Effector memory CD4-positive, alpha-beta T cell (primary cell): ENCODE measurements at regions not wholly inside any gene's neighbourhood (a gene's known extent, or its start where the extent isn't known, plus 50 kb on each side); places are given as distances from the start of the nearest gene placed in this dataset.

Source experiments
- DNase-seq, 3 donors: peaks; one replicate each; pipeline ENCODE4 v3.0.0-alpha.2; 2020
- H3K27ac ChIP-seq: 2 replicates; pipeline ENCODE4 v1.7.0; 2013; ENCODE audit warnings: mild to moderate bottlenecking, low read length, moderate library complexity; ENCODE audit not compliant: insufficient read depth, poor library complexity, severe bottlenecking
- H3K27me3 ChIP-seq: replicated peaks from 2 replicates; pipeline ENCODE4 v1.7.0; 2013; ENCODE audit warnings: mild to moderate bottlenecking, low read length; ENCODE audit not compliant: insufficient read depth, control insufficient read depth, poor library complexity, severe bottlenecking
- H3K36me3 ChIP-seq: 2 replicates; pipeline ENCODE4 v1.7.0; 2013; ENCODE audit warnings: mild to moderate bottlenecking, low read length, moderate library complexity; ENCODE audit not compliant: control insufficient read depth, insufficient read depth
- H3K4me1 ChIP-seq: 2 replicates; pipeline ENCODE4 v1.7.0; 2013; ENCODE audit warnings: low read length, mild to moderate bottlenecking; ENCODE audit not compliant: control insufficient read depth, insufficient read depth, poor library complexity, severe bottlenecking
- H3K4me3 ChIP-seq: 2 replicates; pipeline ENCODE4 v1.7.0; 2013; ENCODE audit warnings: low read length, low read depth, mild to moderate bottlenecking; ENCODE audit not compliant: insufficient read depth, poor library complexity, severe bottlenecking
- H3K9me3 ChIP-seq: 2 replicates; pipeline ENCODE4 v1.7.0; 2013; ENCODE audit warnings: mild to moderate bottlenecking, low read length, moderate library complexity; ENCODE audit not compliant: control insufficient read depth

DNA sequence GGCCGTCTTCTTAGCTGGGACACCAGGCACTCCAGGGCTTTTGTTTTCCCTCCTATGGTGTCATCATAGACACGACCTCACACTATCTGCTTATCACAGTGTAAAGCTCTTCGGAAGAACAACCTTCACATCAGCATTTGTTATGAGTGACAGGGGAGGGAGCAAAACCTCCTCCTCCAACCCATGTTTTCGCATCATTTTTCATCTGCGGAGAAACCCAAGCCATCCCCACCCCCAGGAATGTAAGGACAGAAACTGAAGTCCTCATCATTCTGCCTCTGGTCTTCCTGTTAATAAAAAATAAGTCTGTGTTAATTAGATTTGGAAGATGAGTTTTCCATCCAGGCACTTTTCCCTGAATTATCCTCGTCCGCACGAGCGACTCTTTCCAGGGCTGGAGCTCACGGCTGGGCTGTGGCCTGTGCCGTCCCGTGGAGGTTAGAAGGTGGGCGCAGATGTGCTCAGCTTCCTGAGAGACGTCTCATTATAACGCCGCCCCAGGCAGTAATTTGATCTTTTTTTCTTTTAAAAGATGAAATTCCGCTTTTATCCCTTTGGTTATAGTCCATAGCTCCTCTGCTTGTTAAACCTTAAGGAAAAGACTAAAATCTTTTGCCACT, 101.6 kb upstream of the TMEM18 start:
- Histone ChIP-seq H3K36me3 (no peaks in the 10 kb centered on the region), H3K9me3 (no peaks in the 10 kb centered on the region), H3K4me3 (no peak overlapping the region), H3K27me3 (no peaks in the 10 kb centered on the region), H3K27ac (no peak overlapping the region), H3K4me1 (no peaks in the 10 kb centered on the region)
- DNase-seq, result no peak

DNA sequence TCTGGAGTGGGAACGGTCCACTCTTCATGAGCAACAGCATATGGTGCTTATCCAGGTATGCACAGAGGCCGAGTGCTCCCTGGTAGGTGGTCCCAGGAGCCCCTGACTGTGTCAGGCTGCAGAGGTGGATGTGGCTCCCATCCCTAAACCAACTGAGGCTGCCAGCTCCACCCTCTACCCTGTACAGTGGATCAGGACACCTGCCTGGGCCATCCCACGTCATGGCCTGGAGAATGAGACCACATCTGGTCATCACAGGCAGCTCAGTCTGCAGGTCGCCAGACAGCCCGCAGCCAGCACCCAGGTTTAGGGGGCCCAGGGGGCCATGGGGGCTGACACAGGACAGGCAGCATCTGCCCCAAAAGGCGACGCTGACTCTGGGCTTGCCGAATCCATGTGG, 100.3 kb upstream of the TMEM18 start:
- H3K36me3 ChIP-seq, result no peaks in the 10 kb centered on the region
- H3K27ac ChIP-seq, result no peak overlapping the region
- no peaks in the 10 kb centered on the region for H3K9me3 ChIP-seq
- no peaks in the 10 kb centered on the region for H3K4me1 ChIP-seq
- H3K27me3 ChIP-seq, result no peaks in the 10 kb centered on the region
- no peak for DNase-seq
- H3K4me3 ChIP-seq, result no peak overlapping the region

DNA sequence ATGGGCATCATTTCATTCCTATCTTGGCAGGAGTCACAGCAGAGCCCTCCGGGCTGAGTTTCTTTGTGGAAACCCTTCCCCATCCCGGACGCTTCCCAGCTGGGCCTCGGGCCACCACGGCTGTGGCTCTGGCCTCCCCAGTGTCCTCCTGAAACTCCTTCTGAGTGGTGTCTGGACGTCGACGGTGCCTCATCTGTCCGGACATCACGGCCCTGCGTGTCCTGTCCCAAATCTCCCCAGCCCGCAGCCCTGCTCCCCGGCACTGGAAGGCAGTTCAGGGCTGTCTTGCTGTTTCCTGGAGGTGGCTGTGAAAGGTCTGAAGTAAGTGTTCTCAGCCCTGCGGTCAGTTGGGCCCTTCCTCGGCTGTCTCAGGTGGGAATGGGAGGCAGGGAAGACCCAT, 99.8 kb upstream of the TMEM18 start:
- Histone ChIP-seq H3K27ac (no peak overlapping the region), H3K4me3 (no peak overlapping the region), H3K27me3 (no peaks in the 10 kb centered on the region), H3K9me3 (no peaks in the 10 kb centered on the region), H3K4me1 (no peaks in the 10 kb centered on the region), H3K36me3 (no peaks in the 10 kb centered on the region)
- no peak for DNase-seq

DNA sequence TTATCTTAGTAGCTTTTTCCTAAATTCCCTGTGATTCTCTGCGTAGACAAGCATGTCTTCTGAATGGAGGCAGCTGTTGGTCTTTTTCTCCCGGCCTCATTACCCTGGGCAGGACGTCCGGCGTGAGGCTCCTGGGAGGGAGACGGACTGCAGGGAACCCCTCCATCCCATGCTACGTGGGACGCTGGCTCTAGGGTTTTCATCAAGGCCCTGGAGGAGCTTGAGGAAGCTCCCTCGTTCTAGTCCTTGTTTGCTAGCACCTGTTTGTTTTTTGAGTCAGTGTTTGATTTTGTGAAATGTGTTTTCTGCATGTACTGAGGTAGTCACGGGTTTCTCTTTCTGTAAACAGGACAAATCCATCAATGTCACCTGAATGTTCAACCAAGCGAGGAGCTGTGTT, 99.3 kb upstream of the TMEM18 start:
- no peaks in the 10 kb centered on the region for H3K4me1 ChIP-seq
- no peaks in the 10 kb centered on the region for H3K36me3 ChIP-seq
- H3K4me3 ChIP-seq, result no peak overlapping the region
- no peaks in the 10 kb centered on the region for H3K9me3 ChIP-seq
- H3K27ac ChIP-seq, result no peak overlapping the region
- H3K27me3 ChIP-seq, result no peaks in the 10 kb centered on the region
- DNase-seq, result no peak

- no peaks in the 10 kb centered on the region for H3K9me3 ChIP-seq
- no peaks in the 10 kb centered on the region for H3K4me1 ChIP-seq
- no peaks in the 10 kb centered on the region for H3K36me3 ChIP-seq
- DNase-seq, result no peak
- H3K27me3 ChIP-seq, result no peaks in the 10 kb centered on the region
- no peak overlapping the region for H3K4me3 ChIP-seq
- H3K27ac ChIP-seq, result no peak overlapping the region
Observed at GRCh38 chr2:776038-776437, 98.8 kb upstream of the TMEM18 start.

GRCh38 chr2:774436-774835, 97.2 kb upstream of the TMEM18 start:
- DNase-seq, result no peak
- Histone ChIP-seq H3K27ac (no peak overlapping the region), H3K9me3 (no peaks in the 10 kb centered on the region), H3K4me1 (no peaks in the 10 kb centered on the region), H3K4me3 (no peak overlapping the region), H3K27me3 (no peaks in the 10 kb centered on the region), H3K36me3 (no peaks in the 10 kb centered on the region)

DNA sequence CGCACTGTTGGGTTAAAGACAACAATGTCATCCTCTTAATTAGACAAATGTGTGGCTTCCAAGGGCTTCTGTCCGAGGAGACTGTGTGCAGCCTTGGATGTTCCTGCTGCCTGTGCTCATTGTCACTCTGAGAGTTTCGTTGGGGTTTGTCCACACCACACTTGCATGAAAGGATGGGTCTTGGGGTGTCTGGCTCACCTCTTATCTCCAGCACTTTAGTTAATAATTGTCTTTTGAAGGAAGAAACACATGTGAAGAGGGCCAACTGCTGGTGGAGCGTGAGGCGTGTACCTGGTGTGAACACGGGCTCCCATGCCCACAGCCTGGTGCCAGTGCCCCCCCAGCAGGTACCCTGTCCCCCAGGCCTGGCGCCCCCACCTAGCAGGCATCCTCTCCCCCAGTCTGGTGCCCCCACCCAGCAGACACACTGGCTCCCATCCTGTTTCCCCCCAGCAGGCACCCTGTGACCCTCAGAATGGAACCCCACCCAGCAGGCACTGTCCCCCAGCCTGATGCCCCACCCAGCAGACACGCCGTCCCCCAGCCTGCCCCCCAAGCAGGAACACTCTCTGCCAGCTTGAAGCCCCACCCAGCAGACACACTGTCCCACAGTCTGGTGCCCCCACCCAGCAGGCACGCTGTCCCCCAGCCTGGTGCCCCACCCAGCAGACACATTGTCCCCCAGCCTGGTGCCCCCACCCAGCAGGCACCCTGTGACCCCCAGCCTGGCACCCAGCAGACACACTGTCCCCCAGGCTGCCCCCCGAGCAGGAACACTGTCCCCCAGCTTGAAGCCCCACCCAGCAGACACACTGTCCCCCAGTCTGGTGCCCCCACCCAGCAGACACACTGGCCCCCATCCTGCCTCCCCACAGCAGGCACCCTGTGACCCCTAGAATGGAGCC, 96.3 kb upstream of the TMEM18 start:
- Histone ChIP-seq H3K27ac (no peak overlapping the region), H3K4me3 (no peak overlapping the region), H3K9me3 (no peaks in the 10 kb centered on the region), H3K36me3 (no peaks in the 10 kb centered on the region), H3K27me3 (no peaks in the 10 kb centered on the region), H3K4me1 (no peaks in the 10 kb centered on the region)
- no peak for DNase-seq

GRCh38 chr2:771538-771937, 94.3 kb upstream of the TMEM18 start:
- no peaks in the 10 kb centered on the region for H3K36me3 ChIP-seq
- H3K4me3 ChIP-seq, result no peak overlapping the region
- H3K27ac ChIP-seq, result no peak overlapping the region
- no peaks in the 10 kb centered on the region for H3K4me1 ChIP-seq
- H3K9me3 ChIP-seq, result no peaks in the 10 kb centered on the region
- DNase-seq, result no peak
- no peaks in the 10 kb centered on the region for H3K27me3 ChIP-seq

DNA sequence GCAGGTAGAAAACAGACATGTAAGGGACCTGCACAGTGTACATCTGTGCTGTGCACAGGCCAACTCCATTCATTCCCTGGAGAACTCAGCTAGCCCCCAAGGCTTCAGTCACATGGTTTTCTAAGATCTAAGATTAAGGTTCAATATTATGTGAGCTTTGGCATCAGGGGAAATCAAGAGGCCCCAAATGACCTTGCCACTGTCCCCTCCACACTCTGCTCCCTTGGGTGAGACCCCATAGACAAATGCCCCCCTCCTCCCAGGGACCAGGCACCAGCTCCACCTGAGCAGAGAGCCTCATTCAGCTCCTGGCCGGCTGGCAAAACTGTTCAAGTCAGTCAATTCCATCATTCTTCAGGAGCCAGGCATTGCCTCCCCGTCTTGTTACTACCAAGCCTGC, 93.6 kb upstream of the TMEM18 start:
- Histone ChIP-seq H3K27me3 (no peaks in the 10 kb centered on the region), H3K4me1 (no peaks in the 10 kb centered on the region), H3K36me3 (no peaks in the 10 kb centered on the region), H3K9me3 (no peaks in the 10 kb centered on the region), H3K4me3 (no peak overlapping the region), H3K27ac (no peak overlapping the region)
- DNase-seq, result no peak

DNA sequence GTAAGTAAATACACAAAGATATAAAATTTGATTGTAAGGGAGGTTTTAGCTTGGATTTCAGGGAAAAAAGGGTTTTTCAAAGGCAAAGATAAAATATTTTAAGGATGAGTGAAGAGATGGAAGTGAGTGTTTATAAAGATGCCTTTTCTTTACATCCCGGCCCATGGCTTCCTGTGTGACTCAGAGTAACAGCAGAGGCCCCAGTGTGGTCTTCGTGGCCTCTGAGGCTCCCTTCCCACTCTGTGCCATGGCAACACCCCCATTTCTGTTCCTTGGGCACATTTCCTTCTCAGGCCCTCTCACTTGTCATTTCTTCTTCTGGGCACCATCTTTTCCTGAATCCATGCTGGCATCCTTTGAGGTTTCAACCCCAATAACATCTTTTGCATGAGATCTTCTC, 92.6 kb upstream of the TMEM18 start:
- Histone ChIP-seq H3K4me1 (no peaks in the 10 kb centered on the region), H3K4me3 (no peak overlapping the region), H3K36me3 (no peaks in the 10 kb centered on the region), H3K27ac (no peak overlapping the region), H3K27me3 (no peaks in the 10 kb centered on the region), H3K9me3 (no peaks in the 10 kb centered on the region)
- DNase-seq, result no peak
